ENCODE measurements at regions not wholly inside any gene's neighbourhood (a gene's known extent, or its start where the extent isn't known, plus 50 kb on each side); places are given as distances from the start of the nearest gene placed in this dataset.

DNA sequence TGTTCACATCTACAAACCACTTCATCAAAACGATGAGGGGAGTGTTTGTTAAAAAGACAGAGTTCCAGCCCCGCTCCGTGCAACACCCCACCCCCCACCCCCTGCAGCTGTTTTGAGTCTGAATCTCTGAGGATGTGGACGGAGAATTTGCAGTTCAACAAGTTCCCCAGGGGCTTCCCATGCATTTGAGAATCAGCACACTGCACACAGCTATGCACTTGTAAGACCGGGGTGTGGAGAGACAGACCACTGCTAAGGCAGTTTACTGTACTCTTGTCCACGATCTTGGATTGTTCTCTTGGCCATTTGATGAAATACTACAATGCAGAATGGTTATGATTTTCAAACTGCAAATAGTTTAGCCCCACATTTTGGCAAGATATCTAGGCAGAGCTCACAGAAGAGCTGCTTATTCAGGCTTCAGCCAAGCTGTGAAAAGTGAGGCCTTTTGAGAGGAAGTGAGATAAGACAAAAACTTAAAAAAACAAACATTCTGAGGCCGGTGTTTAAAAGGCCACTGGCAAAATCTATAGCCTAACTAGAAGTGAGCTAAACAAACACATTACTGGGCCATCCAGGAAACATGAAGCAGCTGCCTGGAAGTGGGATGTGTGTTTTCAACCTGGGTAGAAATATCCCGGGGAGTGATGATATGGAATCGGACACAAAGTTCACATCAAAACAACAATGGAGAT, 308.2 kb upstream of the ADAMTS9 start:
- DNase-seq (ENCODE audit: low read depth): no peak

DNA sequence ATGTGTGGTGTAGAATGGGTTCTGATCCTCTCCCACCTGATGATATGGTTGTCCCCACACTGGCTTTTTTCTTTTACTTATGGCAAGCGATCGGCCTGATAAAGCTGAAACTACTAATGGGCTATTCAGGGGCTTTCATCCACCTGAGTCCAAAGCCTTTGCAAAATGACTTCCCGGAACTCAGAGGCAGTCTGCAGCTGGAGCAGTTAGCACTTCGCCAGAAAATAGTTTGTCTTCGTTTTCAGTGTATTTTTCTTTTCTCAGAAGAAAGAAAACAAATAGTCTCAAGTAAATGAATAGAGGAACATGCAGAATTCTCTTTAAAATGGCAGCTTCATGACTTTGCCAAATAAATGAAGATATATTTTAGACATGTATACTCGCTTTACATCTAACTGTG, 306.0 kb upstream of the ADAMTS9 start:
- no peak for DNase-seq (ENCODE audit: low read depth)

DNA sequence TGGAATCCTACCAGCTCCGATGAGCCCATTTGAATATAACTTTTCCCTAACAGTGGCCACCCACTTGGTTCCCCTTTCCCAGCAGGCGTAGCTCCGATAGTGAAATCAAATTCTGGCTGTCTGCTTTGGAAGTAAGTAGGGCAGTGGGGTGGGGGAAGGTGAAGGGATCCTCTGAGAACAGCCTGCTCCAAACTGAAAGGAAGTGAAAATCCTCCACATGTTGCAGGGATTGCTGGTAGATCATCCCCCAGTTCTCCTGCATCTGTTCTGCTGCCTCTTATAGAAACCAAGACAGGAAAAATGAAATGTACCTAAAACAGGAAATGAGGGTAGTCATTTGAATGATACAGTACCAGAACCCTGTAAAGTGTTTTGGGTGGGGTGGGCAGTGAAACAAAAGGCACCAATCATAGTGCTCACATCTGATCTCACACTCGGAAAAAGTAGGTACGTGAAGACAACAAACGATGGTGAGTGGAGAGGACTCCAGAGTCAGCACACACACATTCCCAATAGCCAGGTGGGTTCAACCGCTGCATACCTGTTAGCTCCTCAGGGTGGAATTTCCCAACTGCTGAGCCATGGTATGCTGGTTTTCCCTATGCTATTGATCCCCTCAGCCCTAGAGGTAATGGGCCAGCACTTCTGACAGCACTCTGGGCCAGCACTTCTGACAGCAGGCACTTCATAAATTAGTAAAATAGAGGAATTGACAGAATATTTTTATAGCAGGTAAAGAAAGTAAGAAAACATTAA, 304.9 kb upstream of the ADAMTS9 start:
- DNase-seq (ENCODE audit: low read depth): no peak

DNA sequence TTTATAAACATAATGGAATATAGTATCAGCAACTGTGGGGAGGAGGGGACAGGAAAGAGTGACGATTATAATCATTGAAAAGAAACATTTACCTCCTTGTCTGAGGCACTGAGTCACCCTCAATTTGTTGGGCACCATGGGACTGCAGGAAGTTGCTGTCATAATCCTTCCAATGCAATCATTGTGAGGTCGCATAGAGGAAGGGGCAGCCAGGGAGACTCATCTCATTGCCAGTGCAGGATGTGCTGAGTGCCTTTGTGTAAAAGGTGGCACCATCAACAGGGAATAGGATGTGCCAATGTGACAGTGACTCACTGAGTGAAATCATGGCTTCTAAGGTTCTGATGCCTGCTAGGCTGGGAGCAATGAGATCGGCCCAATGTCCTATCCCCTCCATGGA, 300.4 kb upstream of the ADAMTS9 start:
- DNase-seq (ENCODE audit: low read depth): no peak

DNA sequence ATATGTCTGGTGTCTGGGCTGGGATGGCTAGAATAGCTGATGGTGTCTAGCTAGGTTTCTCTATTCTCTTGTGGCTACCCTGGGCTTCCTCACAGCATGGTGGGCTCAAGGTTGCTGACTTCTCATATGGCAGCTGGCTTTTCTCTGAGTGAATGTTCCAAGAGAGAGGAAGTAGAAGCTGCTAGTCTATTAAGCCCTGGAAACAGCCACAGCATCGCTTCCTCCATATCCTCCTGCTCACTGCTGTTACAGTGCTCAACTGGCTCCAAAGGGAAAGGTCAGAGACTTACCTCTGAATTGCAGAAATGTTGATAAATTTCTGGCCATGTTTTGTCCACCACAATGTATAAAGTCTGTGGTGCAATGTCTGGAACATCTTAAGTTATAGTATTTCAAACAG, 299.9 kb upstream of the ADAMTS9 start:
- DNase-seq (ENCODE audit: low read depth): no peak

DNA sequence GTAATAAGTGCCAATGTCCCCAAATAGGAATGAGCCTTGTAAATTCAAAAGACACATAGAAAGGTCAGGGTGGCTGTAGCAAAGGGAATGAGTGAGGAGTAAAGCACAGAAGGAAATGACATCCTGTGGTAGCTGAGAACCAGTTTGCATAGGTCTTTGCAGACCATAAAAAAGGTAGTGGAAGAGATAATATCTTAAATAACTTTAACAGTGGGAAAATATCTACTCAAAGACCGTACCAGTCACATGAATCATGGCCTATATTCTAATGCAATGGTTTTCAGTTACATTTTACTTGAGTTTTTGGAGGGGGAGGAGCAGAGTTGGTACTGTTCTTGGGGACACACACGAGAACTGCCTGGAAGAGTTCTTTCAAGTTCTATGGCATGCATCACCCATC, 297.3 kb upstream of the ADAMTS9 start:
- no peak for DNase-seq (ENCODE audit: low read depth)

DNA sequence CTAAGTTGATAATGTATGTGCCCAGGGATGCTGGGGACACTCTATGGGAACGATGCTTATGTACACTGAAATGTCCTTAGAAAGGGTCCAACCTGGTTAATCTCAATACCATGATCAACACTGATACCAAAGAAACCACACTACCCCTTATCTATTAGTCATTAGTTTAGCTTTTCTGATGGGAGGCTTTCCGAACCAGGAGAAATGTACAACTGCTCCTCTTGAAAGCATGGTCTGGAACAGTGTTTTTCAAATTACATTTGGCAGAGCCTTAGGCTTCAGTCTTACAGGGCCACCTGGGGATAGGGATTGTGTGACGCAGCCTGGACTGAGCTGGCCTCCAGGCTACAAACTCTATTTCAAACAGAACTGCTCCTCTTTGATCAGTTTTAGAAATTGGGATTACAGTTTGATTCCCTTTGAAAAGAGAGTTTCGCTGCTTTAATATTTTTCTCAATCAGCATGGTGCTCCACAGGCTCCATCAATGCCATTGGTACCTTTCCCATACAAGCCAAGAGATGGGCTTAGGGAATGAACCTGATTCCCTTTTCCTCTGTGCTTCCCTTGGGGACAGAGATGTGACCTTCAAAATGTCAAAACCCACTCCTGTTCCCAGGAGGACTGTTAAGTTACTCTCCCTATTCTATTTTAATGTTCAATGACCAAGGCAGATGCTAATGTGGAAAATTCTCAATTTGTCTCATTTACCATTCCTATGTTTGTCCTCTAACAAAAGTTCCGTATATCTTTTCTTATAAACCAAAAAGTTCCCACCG, 296.0 kb upstream of the ADAMTS9 start:
- no peak for DNase-seq (ENCODE audit: low read depth)

DNA sequence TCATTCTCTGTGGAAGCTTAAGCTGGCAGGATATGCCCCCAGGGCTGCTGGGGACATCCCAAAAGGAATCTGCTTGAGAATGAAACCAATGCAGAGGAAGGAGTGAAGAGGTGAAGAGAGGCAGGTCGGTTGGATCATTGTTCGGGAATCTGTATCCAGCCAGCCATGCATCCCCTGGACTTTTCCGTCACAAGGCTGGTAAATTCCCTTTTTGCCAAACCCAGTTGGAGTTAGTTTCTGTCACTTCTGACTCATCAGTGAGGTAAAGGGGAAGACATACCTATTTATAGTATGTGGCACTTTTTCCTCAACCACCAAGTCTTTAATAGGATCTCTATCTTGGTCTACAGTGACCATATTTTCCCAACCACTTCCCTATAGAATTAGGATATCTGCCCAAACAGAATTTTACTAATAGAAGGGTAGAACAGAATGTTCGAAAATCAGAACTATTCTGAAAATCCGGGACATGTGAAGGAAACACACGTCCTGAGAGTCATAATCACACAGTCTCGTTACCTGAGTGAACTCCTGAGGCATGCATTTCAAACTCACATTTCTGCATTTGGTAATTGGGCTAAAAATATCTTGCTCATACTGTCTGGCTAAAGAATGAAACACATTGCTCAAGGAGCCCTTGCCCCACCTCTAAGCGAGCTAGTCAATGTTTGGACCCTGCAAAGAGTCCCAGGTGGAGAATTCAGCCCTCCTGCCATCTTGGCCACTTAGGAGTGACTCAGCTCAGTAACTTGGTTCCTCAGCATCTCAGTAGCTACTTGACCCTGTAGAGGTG, 289.7 kb upstream of the ADAMTS9 start:
- no peak for DNase-seq (ENCODE audit: low read depth)

DNA sequence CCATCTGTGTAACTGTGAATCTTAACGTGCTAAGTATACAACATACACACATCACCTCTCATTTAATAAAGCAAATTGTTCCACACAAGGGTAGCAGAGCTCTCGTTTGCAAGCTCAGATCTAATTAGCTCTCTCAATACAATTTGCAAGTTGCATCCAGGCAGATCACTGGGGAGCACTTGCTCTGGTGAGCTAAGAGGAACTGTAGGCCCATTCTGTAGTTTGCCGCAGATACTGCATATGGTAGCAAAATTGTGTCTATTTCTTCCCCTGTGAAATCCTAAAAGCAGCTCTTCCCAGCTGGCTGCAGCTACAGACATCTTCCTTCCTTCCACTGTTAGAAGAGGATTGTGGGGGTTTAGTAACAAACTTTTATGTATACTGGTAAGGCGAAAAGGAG, 288.7 kb upstream of the ADAMTS9 start:
- DNase-seq (ENCODE audit: low read depth): no peak

DNA sequence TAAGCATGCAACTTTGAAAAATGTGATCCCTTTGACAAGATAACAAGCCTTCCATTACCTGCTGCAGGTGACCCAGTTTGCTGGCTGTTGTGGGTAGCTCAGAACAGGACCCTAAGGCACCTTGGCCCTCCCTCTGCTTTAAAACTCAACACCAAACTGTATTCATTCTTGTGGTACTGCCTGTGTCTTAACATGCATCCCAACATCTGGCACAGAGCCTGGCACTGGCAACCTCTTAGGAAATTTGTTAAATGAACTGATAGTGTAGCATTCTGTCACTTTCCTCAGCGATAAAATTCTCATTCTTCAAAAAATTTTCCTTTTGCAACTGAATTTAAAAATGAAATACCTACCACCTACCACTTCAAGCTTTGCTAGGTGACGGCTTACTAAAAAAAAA, 287.3 kb upstream of the ADAMTS9 start:
- no peak for DNase-seq (ENCODE audit: low read depth)

DNA sequence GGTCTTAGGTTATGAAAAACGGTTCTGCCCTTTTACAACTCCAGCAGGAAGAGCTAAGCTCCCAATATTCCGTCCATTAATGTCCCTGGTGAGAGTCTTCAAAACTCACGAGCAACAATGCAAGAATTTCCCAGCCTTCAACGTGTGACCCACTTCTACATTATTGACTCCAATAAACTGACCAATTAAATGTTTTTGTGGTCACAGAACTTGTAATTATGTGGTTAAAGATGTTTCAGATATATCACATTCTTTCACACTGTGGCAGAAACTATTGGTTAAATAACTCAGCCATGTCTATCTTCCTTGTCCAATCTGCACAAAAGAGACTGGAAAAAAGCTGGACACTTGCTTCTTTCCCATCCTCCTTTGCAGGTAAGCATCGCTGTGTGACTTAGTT, 286.6 kb upstream of the ADAMTS9 start:
- DNase-seq (ENCODE audit: low read depth): no peak

DNA sequence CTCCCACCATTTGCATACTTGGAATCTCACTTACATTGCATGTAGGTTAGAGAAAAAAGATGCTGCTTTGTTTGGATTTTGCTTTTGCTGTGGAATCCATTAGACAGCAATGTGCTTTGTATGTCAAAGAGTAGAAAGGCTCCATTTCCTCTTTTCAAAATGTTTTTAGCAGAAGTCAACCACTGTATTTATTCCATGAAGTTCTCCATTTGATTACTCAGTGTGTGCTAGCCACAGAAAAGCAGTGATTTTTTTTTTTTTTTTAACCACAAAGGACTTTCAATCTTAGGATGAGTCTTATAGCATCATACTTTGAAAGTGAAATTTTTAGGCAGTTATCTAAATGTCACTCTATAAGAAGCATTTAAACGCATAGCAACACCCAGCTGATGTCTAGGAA, 285.0 kb upstream of the ADAMTS9 start:
- no peak for DNase-seq (ENCODE audit: low read depth)

DNA sequence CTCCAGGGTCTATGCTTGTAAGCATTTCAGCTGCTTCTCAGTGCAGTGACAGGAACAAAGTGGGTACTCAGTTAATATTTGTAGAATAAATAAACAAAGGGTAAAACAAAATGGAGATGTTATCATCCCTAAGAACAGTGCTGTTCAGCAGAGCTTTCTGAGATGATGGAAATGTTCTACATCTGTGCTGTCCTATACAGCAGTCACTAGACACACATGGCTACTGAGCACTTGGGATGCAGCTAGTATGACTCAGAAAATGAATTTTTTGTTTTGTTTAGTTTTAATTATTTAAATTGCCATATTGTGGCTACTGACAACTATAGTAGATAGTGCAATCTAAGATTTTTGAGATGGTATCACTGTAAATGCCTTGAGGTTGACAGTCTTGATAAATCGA, 283.8 kb upstream of the ADAMTS9 start:
- DNase-seq (ENCODE audit: low read depth): no peak

DNA sequence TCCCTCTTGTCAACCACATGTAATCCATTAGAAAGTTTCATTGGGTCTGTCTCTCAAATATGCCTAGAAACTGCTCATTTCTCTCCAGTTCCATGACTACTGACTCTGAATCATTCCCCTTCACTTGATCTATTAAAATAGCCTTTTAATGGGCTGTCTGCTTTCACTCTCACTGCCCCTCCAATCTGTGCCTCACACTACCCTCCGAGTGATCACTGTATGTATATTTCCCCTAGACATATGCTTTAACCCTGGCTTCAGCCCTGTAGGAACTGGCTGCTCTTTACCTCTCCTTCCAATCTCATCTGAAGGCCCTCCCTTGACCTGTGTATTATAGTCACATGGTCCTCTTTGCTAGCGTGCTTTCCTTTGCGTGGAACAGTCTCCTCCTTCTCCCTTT, 282.8 kb upstream of the ADAMTS9 start:
- no peak for DNase-seq (ENCODE audit: low read depth)

DNA sequence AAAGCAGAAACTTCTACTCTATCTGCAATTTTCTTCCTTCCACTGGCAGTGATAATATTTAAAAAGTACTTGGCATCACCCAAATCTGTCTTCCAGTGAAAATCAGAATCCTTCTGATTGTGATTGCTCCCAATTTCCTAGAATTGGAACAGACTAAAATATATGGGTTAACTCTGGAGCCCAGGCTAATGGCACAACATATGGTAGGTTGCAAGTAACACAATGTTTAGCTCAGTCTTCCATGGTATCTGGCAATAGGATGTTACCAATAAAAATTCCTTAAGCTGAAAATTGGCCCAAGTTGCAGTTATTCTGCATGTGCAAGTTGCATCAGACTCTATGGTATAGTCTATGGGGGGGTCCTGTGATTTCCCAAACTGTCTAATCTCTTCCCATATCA, 273.5 kb upstream of the ADAMTS9 start:
- no peak for DNase-seq (ENCODE audit: low read depth)

DNA sequence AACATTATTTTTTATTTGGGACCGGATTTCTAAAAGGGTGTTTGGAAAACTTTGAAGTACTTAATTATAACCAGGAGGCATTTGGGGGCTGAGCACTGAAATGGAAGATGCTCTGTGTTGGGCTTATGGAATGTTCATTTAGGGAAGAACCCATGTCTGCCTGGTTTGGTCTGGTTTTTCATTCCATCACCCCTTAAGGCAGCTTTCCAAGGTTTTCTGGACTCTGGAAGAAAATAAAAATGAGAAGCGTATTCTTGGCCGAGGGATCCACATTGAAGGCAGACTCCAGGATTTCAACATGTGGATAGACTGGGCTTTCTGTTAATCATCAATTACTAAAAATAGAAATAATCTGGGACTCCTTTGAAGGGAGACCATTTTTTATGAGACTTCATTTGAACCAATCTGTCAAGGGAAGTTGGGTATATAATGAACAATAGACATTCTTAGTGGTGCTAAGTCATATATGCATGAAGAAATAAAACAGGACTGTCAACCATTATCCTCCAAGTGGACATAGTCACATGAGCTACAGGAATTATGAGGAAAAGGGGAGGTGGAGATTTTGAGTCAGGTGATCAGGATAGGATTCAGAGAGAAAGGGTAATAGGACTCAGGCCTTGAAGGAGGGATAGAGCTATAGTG, 270.5 kb upstream of the ADAMTS9 start:
- no peak for DNase-seq (ENCODE audit: low read depth)

DNA sequence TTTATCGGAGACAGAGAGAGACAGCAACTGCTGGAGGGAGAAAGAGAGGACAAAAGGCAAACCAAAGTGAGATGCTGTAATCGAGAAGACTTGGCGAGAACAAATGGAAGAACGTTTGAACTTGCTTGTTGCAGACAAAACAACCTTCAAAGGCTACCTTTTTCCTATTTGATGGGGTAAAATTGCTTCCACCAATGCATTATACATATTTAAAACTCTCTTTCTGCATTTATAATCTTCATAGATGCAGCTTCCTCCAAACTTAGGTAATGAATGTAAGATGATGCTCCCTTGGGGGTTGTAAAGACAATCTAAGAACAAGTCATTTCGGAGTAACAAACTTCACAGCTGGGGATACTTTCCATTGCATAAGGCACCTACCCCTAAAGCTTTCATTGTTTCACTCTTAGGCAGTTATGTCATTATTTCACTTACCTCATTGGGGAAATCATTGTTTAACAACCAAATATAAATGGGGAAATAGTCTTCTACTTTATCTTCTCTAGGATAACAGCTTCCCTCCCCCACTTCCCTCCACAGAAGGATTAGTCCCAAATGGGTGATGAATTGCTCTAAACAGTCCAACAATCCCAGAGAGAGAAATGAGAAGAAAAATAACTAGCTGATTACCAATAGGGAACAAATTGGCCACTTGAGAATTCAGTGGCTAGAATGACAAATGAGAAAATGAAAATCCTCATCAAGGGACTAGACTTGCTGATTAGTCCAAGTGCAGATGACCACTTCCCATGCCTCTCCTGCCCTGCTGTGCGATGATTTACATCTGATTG, 269.8 kb upstream of the ADAMTS9 start:
- DNase-seq (ENCODE audit: low read depth): no peak

DNA sequence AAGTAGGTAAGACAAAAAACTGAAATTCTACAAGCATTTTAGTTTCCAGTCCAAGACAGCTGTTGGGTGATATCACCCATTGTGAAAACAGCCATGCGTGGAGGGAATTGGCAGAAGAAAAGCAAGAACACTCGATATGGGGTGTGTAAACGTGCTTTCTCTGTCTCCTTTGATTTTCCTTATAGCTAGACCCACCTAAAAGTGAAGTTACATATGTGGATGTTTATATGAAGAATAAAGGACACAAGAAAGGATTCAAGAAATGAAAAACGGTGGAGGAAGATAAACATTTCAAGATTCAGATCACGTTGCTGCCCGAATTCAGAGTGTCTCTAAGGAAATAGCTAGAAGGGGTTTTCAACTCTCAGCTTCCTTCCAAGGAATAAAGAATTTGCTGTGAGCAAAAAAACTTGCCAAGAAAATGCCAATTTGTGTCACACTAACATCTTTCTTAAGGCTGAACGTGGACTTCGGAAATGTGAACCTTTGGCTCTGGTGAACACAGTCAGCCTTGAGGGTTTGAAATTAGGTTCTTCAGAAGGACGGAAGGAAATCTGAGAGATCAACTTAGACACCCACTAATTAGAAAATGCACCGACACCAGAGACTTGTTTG, 269.0 kb upstream of the ADAMTS9 start:
- no peak for DNase-seq (ENCODE audit: low read depth)

DNA sequence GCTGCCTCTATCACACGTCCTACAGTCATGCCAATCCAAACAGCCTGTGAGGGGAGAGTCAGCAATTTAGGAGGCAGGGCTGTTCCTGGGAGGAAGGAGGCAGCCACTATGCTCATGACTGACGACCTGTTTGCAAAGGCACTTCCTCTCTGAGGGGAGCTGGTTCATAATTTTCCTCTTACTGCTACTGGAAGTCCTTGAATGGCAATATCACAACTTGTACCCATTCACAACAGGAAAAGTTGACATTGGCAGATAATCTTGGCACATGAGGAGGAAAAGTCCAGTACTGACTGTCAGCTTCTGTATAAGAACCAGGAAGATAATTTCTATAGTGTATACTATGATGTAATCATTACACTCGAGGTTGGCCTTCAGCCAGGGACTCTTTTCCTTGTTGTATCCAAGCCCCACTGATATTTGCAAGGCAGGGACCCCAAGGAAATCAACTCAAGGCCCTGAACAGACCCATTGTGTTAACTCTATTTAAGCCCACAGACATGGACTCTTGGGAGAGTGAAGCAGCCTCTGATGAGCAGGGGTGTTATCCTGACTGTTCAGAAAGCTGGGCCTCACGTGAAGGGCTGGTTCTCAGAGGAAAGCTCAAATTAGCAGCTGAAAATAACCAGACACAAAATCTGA, 267.3 kb upstream of the ADAMTS9 start:
- DNase-seq (ENCODE audit: low read depth): no peak

DNA sequence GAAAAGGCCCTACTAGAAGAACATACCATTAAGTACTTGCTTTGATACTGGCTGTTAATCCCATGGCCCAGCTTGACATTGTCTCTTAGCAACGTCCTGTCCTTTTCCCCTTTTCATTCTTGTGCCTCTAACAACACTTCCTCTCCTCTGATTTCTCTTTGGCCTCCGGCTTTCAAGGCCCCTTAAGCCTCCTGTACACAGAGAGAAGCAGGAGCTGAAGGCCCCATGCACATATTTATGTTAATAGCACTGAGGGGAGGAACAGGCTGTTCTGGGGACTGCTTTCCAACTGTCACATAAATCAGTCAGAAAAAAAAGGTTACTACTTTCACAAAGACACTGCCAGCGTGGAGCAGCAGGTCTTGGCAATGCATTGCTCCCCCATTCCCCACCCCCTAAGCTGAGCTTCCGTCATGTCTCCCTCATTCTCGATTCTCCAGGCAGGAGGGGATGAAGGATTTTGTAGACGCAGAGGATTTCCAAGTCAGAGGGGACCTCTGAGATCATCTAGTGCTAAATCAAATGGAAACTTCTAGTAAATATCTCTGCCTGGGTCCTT, 257.4 kb upstream of the ADAMTS9 start:
- DNase-seq (ENCODE audit: low read depth): no peak
